ENCODE measurements at regions not wholly inside any gene's neighbourhood (a gene's known extent, or its start where the extent isn't known, plus 50 kb on each side); places are given as distances from the start of the nearest gene placed in this dataset.
A peak's percentile ranks its signal among the peaks of the same experiment; 100 is the strongest.
"Not testable (repeated sequence)": the region's sequence is repeated elsewhere in the genome, so short reads cannot be mapped to it uniquely, and the experiment has no call there.

DNA sequence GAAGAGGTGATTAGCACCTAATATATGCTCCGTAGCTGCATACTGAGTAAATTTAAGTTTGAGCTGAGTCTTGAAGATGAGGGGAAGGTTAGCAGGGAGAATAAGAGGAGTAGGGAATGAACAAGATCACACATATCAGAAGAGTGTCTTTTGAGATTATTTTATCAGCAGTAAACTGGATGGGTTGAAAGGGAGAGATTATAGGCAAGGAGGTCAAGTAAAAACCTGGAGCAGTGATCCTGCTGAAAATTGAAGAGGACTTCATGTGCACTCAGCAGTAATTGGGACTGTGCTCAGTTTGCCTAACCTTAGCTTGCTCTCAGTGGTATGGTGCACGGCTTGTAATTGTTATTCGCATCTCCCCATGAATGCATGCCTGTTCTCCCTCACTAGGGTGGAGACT lies 79.5 kb upstream of the PICALM start:
- DNase-seq = no peak
- Histone ChIP-seq H3K4me3 (ENCODE audit: low read length) (no peak overlapping the region), H3K36me3 (ENCODE audit: control insufficient read depth, insufficient read depth, low read length) (no peaks in the 10 kb centered on the region), H3K27ac (ENCODE audit: low read length) (no peak overlapping the region), H3K4me1 (ENCODE audit: control insufficient read depth, insufficient read depth, low read length) (peaks cover 20% of the 10 kb centered on the region), H3K9me3 (replicated peaks; ENCODE audit: control insufficient read depth, low read depth, low read length) (no peaks in the 10 kb centered on the region), H3K27me3 (ENCODE audit: control insufficient read depth, insufficient read depth, low read length) (no peaks in the 10 kb centered on the region)
- 93% methylated on average over 3 of the region's 3 CpGs for WGBS (ENCODE audit: insufficient coverage)

DNA sequence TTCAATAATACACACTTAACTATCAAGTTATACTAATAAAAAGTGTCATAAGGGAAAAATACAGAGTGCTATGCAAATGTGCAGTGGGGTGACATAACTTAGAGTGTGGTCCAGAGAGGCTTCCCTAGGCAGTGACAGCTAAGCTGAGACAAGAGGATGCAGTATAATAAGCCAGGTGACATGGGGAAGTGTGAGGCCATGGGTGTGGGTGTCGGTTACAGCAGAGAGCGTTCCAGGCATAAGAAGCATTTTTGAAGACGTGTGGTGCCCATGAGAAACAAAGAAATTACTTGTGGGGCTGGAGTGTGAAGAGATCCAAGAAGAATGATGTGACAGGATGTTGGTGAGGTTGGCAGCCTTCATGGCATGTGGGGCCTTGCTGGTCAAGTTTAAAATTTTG lies 78.1 kb upstream of the PICALM start:
- Histone ChIP-seq H3K4me1 (ENCODE audit: control insufficient read depth, insufficient read depth, low read length) (peaks cover 16% of the 10 kb centered on the region), H3K4me3 (ENCODE audit: low read length) (no peak overlapping the region), H3K9me3 (replicated peaks; ENCODE audit: control insufficient read depth, low read depth, low read length) (no peaks in the 10 kb centered on the region), H3K27ac (ENCODE audit: low read length) (no peak overlapping the region), H3K27me3 (ENCODE audit: control insufficient read depth, insufficient read depth, low read length) (no peaks in the 10 kb centered on the region), H3K36me3 (ENCODE audit: control insufficient read depth, insufficient read depth, low read length) (no peaks in the 10 kb centered on the region)
- DNase-seq = no peak
- WGBS (ENCODE audit: insufficient coverage) = 75% methylated on average over 3 of the region's 3 CpGs

- no peak overlapping the region for H3K4me3 ChIP-seq (ENCODE audit: low read length)
- peaks cover 2% of the 10 kb centered on the region for H3K4me1 ChIP-seq (ENCODE audit: control insufficient read depth, insufficient read depth, low read length)
- H3K36me3 ChIP-seq (ENCODE audit: control insufficient read depth, insufficient read depth, low read length) = no peaks in the 10 kb centered on the region
- no peaks in the 10 kb centered on the region for H3K9me3 ChIP-seq (replicated peaks; ENCODE audit: control insufficient read depth, low read depth, low read length)
- no peaks in the 10 kb centered on the region for H3K27me3 ChIP-seq (ENCODE audit: control insufficient read depth, insufficient read depth, low read length)
- DNase-seq = peak; percentile 37
- no peak overlapping the region for H3K27ac ChIP-seq (ENCODE audit: low read length)
- WGBS (ENCODE audit: insufficient coverage) = 71% methylated on average over 4 of the region's 5 CpGs
Observed at GRCh38 chr11:86145439-86146156, 76.7 kb upstream of the PICALM start.

DNA sequence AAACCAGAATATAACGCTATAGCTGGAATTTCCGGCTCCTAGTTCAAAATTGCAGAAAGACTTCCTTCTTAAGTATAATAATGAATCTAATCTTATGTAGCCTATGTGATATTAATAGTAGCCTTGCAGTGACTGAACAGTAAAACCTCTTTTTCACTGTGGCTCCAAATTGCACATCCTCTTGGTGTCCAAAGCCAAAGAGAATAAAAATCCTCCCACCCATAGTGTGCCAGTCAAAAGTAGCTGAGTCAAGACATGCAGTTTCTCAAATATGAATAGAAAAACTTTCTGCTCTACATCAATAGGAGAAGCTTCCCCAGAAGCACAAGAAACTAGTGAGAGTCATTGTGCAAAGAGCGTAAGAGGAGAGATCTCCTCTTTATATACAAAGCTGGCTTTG lies 76.0 kb upstream of the PICALM start:
- DNase-seq = peak; percentile 45
- no CpG with 5 or more reads among the region's 3 CpGs for WGBS (ENCODE audit: insufficient coverage)
- peak overlapping the region; percentile 15 for H3K27ac ChIP-seq (ENCODE audit: low read length)
- no peaks in the 10 kb centered on the region for H3K36me3 ChIP-seq (ENCODE audit: control insufficient read depth, insufficient read depth, low read length)
- H3K27me3 ChIP-seq (ENCODE audit: control insufficient read depth, insufficient read depth, low read length) = no peaks in the 10 kb centered on the region
- H3K4me3 ChIP-seq (ENCODE audit: low read length) = no peak overlapping the region
- H3K4me1 ChIP-seq (ENCODE audit: control insufficient read depth, insufficient read depth, low read length) = no peaks in the 10 kb centered on the region
- no peaks in the 10 kb centered on the region for H3K9me3 ChIP-seq (replicated peaks; ENCODE audit: control insufficient read depth, low read depth, low read length)

- not testable (repeated sequence) for H3K36me3 ChIP-seq (ENCODE audit: control insufficient read depth, insufficient read depth, low read length); H3K9me3 ChIP-seq (replicated peaks; ENCODE audit: control insufficient read depth, low read depth, low read length); DNase-seq; H3K4me1 ChIP-seq (ENCODE audit: control insufficient read depth, insufficient read depth, low read length); H3K4me3 ChIP-seq (ENCODE audit: low read length); H3K27me3 ChIP-seq (ENCODE audit: control insufficient read depth, insufficient read depth, low read length)
- H3K27ac ChIP-seq (ENCODE audit: low read length) = peak overlapping the region; percentile 39
- WGBS (ENCODE audit: insufficient coverage) = 100% methylated on average over 6 of the region's 9 CpGs
Observed at GRCh38 chr11:86144087-86144486, 75.2 kb upstream of the PICALM start.

GRCh38 chr11:86143087-86144030 lies 74.5 kb upstream of the PICALM start:
- no peaks in the 10 kb centered on the region for H3K27me3 ChIP-seq (ENCODE audit: control insufficient read depth, insufficient read depth, low read length)
- no peaks in the 10 kb centered on the region for H3K9me3 ChIP-seq (replicated peaks; ENCODE audit: control insufficient read depth, low read depth, low read length)
- WGBS (ENCODE audit: insufficient coverage) = 60% methylated on average over 1 of the region's 7 CpGs
- H3K4me1 ChIP-seq (ENCODE audit: control insufficient read depth, insufficient read depth, low read length) = no peaks in the 10 kb centered on the region
- no peaks in the 10 kb centered on the region for H3K36me3 ChIP-seq (ENCODE audit: control insufficient read depth, insufficient read depth, low read length)
- DNase-seq = peak; percentile 43
- no peak overlapping the region for H3K4me3 ChIP-seq (ENCODE audit: low read length)
- no peak overlapping the region for H3K27ac ChIP-seq (ENCODE audit: low read length)

- no peaks in the 10 kb centered on the region for H3K9me3 ChIP-seq (replicated peaks; ENCODE audit: control insufficient read depth, low read depth, low read length)
- H3K4me3 ChIP-seq (ENCODE audit: low read length) = no peak overlapping the region
- H3K27ac ChIP-seq (ENCODE audit: low read length) = no peak overlapping the region
- H3K4me1 ChIP-seq (ENCODE audit: control insufficient read depth, insufficient read depth, low read length) = no peaks in the 10 kb centered on the region
- H3K36me3 ChIP-seq (ENCODE audit: control insufficient read depth, insufficient read depth, low read length) = no peaks in the 10 kb centered on the region
- no peaks in the 10 kb centered on the region for H3K27me3 ChIP-seq (ENCODE audit: control insufficient read depth, insufficient read depth, low read length)
- WGBS (ENCODE audit: insufficient coverage) = no CpG with 5 or more reads among the region's 1 CpG
- DNase-seq = no peak
Observed at GRCh38 chr11:86142170-86142569, 73.3 kb upstream of the PICALM start.

- H3K4me3 ChIP-seq (ENCODE audit: low read length) = no peak overlapping the region
- no peaks in the 10 kb centered on the region for H3K4me1 ChIP-seq (ENCODE audit: control insufficient read depth, insufficient read depth, low read length)
- H3K27me3 ChIP-seq (ENCODE audit: control insufficient read depth, insufficient read depth, low read length) = no peaks in the 10 kb centered on the region
- no CpG with 5 or more reads among the region's 1 CpG for WGBS (ENCODE audit: insufficient coverage)
- H3K9me3 ChIP-seq (replicated peaks; ENCODE audit: control insufficient read depth, low read depth, low read length) = no peaks in the 10 kb centered on the region
- no peaks in the 10 kb centered on the region for H3K36me3 ChIP-seq (ENCODE audit: control insufficient read depth, insufficient read depth, low read length)
- no peak overlapping the region for H3K27ac ChIP-seq (ENCODE audit: low read length)
- peak; percentile 44 for DNase-seq
Observed at GRCh38 chr11:86141727-86142126, 72.8 kb upstream of the PICALM start.

GRCh38 chr11:86140334-86140990 lies 71.6 kb upstream of the PICALM start:
- Histone ChIP-seq H3K4me3 (ENCODE audit: low read length) (no peak overlapping the region), H3K27ac (ENCODE audit: low read length) (no peak overlapping the region)

DNA sequence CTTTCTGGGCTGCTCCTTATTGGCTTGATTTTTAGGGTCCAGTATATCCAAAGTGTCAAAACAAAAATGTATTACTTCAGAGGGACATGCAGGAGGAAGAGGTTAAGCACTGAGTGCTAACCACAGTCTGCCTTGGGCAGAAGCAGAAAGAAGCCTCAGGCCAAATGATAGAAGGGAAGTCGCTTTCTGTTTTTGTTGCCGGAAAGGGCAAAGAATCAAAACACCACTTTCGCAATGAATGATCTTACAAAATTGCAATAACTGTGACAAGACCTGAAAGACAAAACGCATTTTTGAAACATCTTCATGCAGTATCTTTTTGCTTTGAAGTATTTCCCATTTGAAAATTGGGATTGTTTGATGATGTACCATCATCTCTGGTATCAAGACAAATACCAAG lies 70.1 kb upstream of the PICALM start:
- no peak overlapping the region for H3K4me3 ChIP-seq (ENCODE audit: low read length)
- H3K36me3 ChIP-seq (ENCODE audit: control insufficient read depth, insufficient read depth, low read length) = no peaks in the 10 kb centered on the region
- no peaks in the 10 kb centered on the region for H3K27me3 ChIP-seq (ENCODE audit: control insufficient read depth, insufficient read depth, low read length)
- H3K4me1 ChIP-seq (ENCODE audit: control insufficient read depth, insufficient read depth, low read length) = no peaks in the 10 kb centered on the region
- no peaks in the 10 kb centered on the region for H3K9me3 ChIP-seq (replicated peaks; ENCODE audit: control insufficient read depth, low read depth, low read length)
- 67% methylated on average over 2 of the region's 4 CpGs for WGBS (ENCODE audit: insufficient coverage)
- peak; percentile 65 for DNase-seq
- H3K27ac ChIP-seq (ENCODE audit: low read length) = no peak overlapping the region

More at GRCh38 chr11:86140334-86140990, 71.6 kb upstream of the PICALM start:
- H3K9me3 ChIP-seq (replicated peaks; ENCODE audit: control insufficient read depth, low read depth, low read length) = no peaks in the 10 kb centered on the region
- H3K4me1 ChIP-seq (ENCODE audit: control insufficient read depth, insufficient read depth, low read length) = no peaks in the 10 kb centered on the region
- WGBS (ENCODE audit: insufficient coverage) = 89% methylated on average over 5 of the region's 10 CpGs
- H3K27me3 ChIP-seq (ENCODE audit: control insufficient read depth, insufficient read depth, low read length) = no peaks in the 10 kb centered on the region
- no peaks in the 10 kb centered on the region for H3K36me3 ChIP-seq (ENCODE audit: control insufficient read depth, insufficient read depth, low read length)
- no peak for DNase-seq

Data from muscle of leg (tissue), 3 donors.